GM23248 (cell line): ENCODE measurements at regions not wholly inside any gene's neighbourhood (a gene's known extent, or its start where the extent isn't known, plus 50 kb on each side); places are given as distances from the start of the nearest gene placed in this dataset.
"Not testable (repeated sequence)": the region's sequence is repeated elsewhere in the genome, so short reads cannot be mapped to it uniquely, and the experiment has no call there.

Source experiments
- DNase-seq: peaks from one replicate; pipeline ENCODE4 v3.0.0-alpha.2; 2015
- H2AFZ ChIP-seq: fragments of 200-600 bp; sonication (generic); 2 replicates; pipeline ENCODE4 v1.6.1; 2016; ENCODE audit warnings: antibody characterized with exemption
- H3F3A ChIP-seq: fragments of 200-600 bp; sonication (generic); 2 replicates; pipeline ENCODE4 v1.6.1; 2016; ENCODE audit warnings: mild to moderate bottlenecking, antibody characterized with exemption, mixed run types; ENCODE audit not compliant: insufficient read depth
- H3K27ac ChIP-seq: fragments of 200-600 bp; sonication (generic); 2 replicates; pipeline ENCODE4 v1.5.1; 2016; ENCODE audit warnings: mild to moderate bottlenecking
- H3K27me3 ChIP-seq: fragments of 200-600 bp; sonication (generic); replicated peaks from 2 replicates; pipeline ENCODE4 v1.6.1; 2016; ENCODE audit warnings: mild to moderate bottlenecking; ENCODE audit not compliant: insufficient read depth
- H3K36me3 ChIP-seq: fragments of 200-600 bp; sonication (generic); 2 replicates; pipeline ENCODE4 v1.6.1; 2016; ENCODE audit warnings: low read depth, mild to moderate bottlenecking
- H3K4me1 ChIP-seq: fragments of 200-600 bp; sonication (generic); 2 replicates; pipeline ENCODE4 v1.6.1; 2016; ENCODE audit warnings: mild to moderate bottlenecking; ENCODE audit not compliant: insufficient read depth
- H3K4me2 ChIP-seq: fragments of 200-600 bp; sonication (generic); one replicate; pipeline ENCODE4 v1.6.1; 2016; ENCODE audit warnings: mild to moderate bottlenecking; ENCODE audit not compliant: unreplicated experiment
- H3K4me3 ChIP-seq: fragments of 200-600 bp; sonication (generic); 2 replicates; pipeline ENCODE4 v1.5.1; 2016; ENCODE audit warnings: mild to moderate bottlenecking
- H3K79me2 ChIP-seq: fragments of 200-600 bp; sonication (generic); 2 replicates; pipeline ENCODE4 v1.6.1; 2016; ENCODE audit warnings: mild to moderate bottlenecking; ENCODE audit not compliant: insufficient read depth
- H3K9ac ChIP-seq: fragments of 200-600 bp; sonication (generic); 2 replicates; pipeline ENCODE4 v1.6.1; 2016; ENCODE audit warnings: mild to moderate bottlenecking
- H3K9me2 ChIP-seq: fragments of 200-600 bp; sonication (generic); 2 replicates; pipeline ENCODE4 v1.6.1; 2016; ENCODE audit warnings: mixed run types, mild to moderate bottlenecking, moderate library complexity; ENCODE audit not compliant: insufficient read depth
- H3K9me3 ChIP-seq: fragments of 200-600 bp; sonication (generic); one replicate; pipeline ENCODE4 v1.6.1; 2017; ENCODE audit warnings: low read depth
- H4K20me1 ChIP-seq: fragments of 200-600 bp; sonication (generic); 2 replicates; pipeline ENCODE4 v1.6.0; 2016; ENCODE audit not compliant: insufficient read depth
- EZH2 ChIP-seq: fragments of 200-600 bp; sonication (generic); IDR thresholded peaks from 2 replicates; pipeline ENCODE4 v1.6.1; 2018; ENCODE audit warnings: antibody characterized with exemption, mild to moderate bottlenecking; ENCODE audit not compliant: insufficient read depth, poor library complexity, severe bottlenecking
- EZH2phosphoT487 ChIP-seq: fragments of 200-600 bp; sonication (generic); IDR thresholded peaks from 2 replicates; pipeline ENCODE4 v1.6.1; 2018; ENCODE audit warnings: antibody characterized with exemption, moderate library complexity, mild to moderate bottlenecking, low read depth; ENCODE audit not compliant: insufficient read depth
- WGBS, 2 experiments: methylation state at CpG; one replicate each; pipeline ENCODE4 v1.1.6; 2015 to 2017; ENCODE audit warnings: low lambda C conversion rate in 2 of 2, low coverage in 1 of 2; ENCODE audit errors: missing lambda C conversion rate in 2 of 2; 5-methylcytosine and 5-hydroxymethylcytosine counted together
- in situ Hi-C: fragments of 300-500 bp; cut with MboI; formaldehyde crosslinking; loops from 2 replicates; pipeline ENCODE4 v1.15.0; 2020

DNA sequence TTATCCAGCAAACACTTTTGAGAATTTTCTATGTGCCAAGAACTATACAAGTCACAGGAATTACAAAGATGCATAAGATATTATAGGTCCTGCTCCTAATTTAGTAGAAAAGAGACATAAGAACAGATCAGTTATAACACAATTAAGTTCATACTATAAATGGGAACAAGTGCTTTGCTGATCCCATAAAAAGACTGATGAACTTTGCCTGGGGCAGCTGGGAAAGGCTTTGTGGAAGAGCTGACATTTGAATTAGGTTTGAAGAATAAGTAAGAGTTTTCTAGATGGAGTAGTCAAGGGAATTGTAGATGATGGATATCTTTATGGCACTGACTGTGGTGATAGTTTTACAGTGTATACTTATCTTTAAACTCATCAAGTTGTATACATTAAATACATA lies 76.5 kb downstream of the VCAM1 start:
- H3K4me1 ChIP-seq, result peaks cover 27% of the 10 kb centered on the region
- no peak overlapping the region for H2AFZ ChIP-seq
- H3F3A ChIP-seq, result peaks cover 18% of the 10 kb centered on the region
- H3K36me3 ChIP-seq, result no peaks in the 10 kb centered on the region
- no peaks in the 10 kb centered on the region for H3K79me2 ChIP-seq
- no peak overlapping the region for H3K9ac ChIP-seq
- no peaks in the 10 kb centered on the region for H3K9me3 ChIP-seq
- H3K4me3 ChIP-seq, result no peak overlapping the region
- H3K4me2 ChIP-seq, result no peak overlapping the region
- H4K20me1 ChIP-seq, result no peaks in the 10 kb centered on the region
- no peaks in the 10 kb centered on the region for H3K9me2 ChIP-seq
- TF ChIP-seq EZH2phosphoT487 (no peak), EZH2 (no peak)
- in situ Hi-C loops, result no loop called here
- DNase-seq, result no peak
- no peak overlapping the region for H3K27ac ChIP-seq
- H3K27me3 ChIP-seq, result no peaks in the 10 kb centered on the region

DNA sequence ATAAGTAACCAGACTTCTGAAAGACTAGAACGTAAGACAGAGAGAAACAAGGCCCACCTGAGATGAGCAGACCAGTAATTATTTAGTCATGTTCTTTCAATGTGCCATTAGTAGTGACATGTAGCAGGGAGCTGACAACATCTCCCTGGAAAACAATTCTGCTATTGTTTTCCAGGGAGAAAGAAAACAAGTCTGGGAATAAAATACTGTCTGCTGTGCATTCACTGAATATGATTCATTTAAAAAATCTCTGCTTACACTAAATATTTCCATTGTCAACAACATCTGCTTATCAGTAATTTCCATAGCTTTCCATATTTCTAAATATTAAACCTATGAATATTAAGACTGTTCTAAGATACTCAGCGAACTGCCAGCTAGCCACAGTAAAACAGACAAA lies 80.0 kb downstream of the VCAM1 start:
- no peaks in the 10 kb centered on the region for H3K27me3 ChIP-seq
- H3K36me3 ChIP-seq, result no peaks in the 10 kb centered on the region
- TF ChIP-seq EZH2, result no peak
- no peak for TF ChIP-seq EZH2phosphoT487
- peak overlapping the region; percentile 1 for H3K4me2 ChIP-seq
- H3K79me2 ChIP-seq, result no peaks in the 10 kb centered on the region
- in situ Hi-C loops, result no loop called here
- WGBS, 2 experiments, result 58 to 64% methylated on average over 2 of the region's 2 CpGs
- H3K9me2 ChIP-seq, result no peaks in the 10 kb centered on the region
- H3K9ac ChIP-seq, result no peak overlapping the region
- H2AFZ ChIP-seq, result no peak overlapping the region
- no peak overlapping the region for H3K27ac ChIP-seq
- no peak overlapping the region for H3K4me3 ChIP-seq
- DNase-seq, result no peak
- H3K9me3 ChIP-seq, result no peaks in the 10 kb centered on the region
- peaks cover 18% of the 10 kb centered on the region for H3F3A ChIP-seq
- peaks cover 25% of the 10 kb centered on the region for H3K4me1 ChIP-seq
- no peaks in the 10 kb centered on the region for H4K20me1 ChIP-seq

DNA sequence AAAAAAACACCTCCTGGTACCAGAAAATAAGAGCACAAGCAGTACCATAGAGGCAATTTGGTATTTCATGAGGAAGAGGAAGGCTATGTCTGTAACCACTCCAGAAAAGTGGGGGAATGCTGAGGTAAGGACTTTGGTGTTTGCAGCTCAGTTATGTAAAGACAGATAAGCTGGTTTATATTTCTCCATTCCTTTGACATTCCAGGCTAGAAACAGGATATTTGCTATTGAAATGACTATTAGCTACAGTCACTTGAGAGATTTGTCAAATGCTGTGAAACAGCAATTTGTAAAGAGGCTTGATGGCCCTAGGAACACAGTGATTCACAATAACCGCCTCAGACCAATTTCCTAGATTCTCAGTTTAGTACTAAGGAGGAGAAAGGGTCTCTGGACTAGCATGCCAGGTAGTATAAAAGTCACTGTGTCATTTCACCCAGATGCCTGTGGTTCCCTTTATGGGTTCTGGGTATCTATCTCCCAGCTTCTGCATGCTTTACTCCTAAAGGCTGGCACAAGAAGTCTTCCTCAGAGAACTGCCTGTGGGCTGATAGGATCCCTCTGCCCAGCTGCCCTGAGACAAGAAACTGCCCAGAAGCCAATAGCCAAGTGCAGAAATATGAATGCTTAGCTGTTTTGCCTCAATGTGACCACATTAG lies 80.5 kb downstream of the VCAM1 start:
- no peak overlapping the region for H2AFZ ChIP-seq
- in situ Hi-C loops, result no loop called here
- no peaks in the 10 kb centered on the region for H3K36me3 ChIP-seq
- H3K9me2 ChIP-seq, result no peaks in the 10 kb centered on the region
- whole genome bisulfite sequencing, 2 experiments, result 57 to 62% methylated on average over 1 of the region's 1 CpG
- DNase-seq, result peak; percentile 7
- no peak overlapping the region for H3K27ac ChIP-seq
- H3K9me3 ChIP-seq, result no peaks in the 10 kb centered on the region
- H3K4me1 ChIP-seq, result peaks cover 19% of the 10 kb centered on the region
- H3K4me3 ChIP-seq, result no peak overlapping the region
- H3K79me2 ChIP-seq, result no peaks in the 10 kb centered on the region
- no peaks in the 10 kb centered on the region for H4K20me1 ChIP-seq
- H3K9ac ChIP-seq, result no peak overlapping the region
- H3F3A ChIP-seq, result peaks cover 14% of the 10 kb centered on the region
- H3K4me2 ChIP-seq, result peak overlapping the region; percentile 1
- H3K27me3 ChIP-seq, result no peaks in the 10 kb centered on the region
- no peak for TF ChIP-seq EZH2phosphoT487
- no peak for TF ChIP-seq EZH2

DNA sequence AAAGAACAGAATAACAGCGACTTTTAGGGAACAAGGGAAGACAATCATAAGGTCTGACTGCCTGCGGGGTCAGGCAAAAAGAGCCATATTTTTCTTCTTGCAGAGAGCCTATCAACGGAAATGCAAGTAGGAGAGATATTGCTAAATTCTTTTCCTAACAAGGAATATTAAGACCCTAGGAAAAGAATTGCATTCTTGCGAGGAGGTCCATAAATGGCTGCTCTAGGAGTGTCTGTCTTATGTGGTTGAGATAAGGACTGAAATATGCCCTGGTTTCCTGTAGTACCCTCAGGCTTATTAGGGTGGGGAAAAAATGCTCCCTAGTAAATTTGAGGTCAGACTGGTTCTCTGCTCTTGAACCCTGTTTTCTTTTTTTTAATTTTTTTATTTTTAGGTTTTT lies 81.7 kb downstream of the VCAM1 start:
- H3K36me3 ChIP-seq, H4K20me1 ChIP-seq, DNase-seq, H3K9me2 ChIP-seq, H3K27ac ChIP-seq, H3K4me3 ChIP-seq, H3K27me3 ChIP-seq, H3K9ac ChIP-seq, H3K4me2 ChIP-seq, in situ Hi-C loops, H2AFZ ChIP-seq, H3K9me3 ChIP-seq, H3K79me2 ChIP-seq: not testable (repeated sequence)
- Histone ChIP-seq H3F3A (peaks cover 14% of the 10 kb centered on the region; the same call in 1 of the 2 replicates), H3K4me1 (peaks cover 15% of the 10 kb centered on the region)
- 72 to 75% methylated on average over 4 of the region's 4 CpGs for whole genome bisulfite sequencing, 2 experiments

DNA sequence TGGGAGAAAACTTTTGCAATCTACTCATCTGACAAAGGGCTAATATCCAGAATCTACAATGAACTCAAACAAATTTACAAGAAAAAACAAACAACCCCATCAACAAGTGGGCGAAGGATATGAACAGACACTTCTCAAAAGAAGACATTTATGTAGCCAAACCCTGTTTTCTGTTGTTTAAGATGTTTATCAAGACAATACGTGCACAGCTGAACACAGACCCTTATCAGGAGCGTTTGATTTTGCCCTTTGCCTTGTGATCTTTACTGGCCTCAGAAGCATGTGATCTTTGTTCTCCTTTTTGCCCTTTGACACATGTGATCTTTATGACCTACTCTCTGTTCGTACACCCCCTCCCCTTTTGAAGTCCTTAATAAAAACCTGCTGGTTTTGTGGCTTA lies 83.7 kb downstream of the VCAM1 start:
- H3K4me3 ChIP-seq, DNase-seq, H3K9ac ChIP-seq, H3K9me2 ChIP-seq, H3K36me3 ChIP-seq, in situ Hi-C loops, H2AFZ ChIP-seq, H3K79me2 ChIP-seq, H3K27me3 ChIP-seq, H3K9me3 ChIP-seq, H3K4me2 ChIP-seq, H3K27ac ChIP-seq, H4K20me1 ChIP-seq: not testable (repeated sequence)
- 66 to 72% methylated on average over 4 of the region's 4 CpGs for WGBS, 2 experiments
- peaks cover 15% of the 10 kb centered on the region for H3K4me1 ChIP-seq
- peaks cover 14% of the 10 kb centered on the region; the same call in 1 of the 2 replicates for H3F3A ChIP-seq
